GM12878 (cell line): ENCODE measurements at regions not wholly inside any gene's neighbourhood (a gene's known extent, or its start where the extent isn't known, plus 50 kb on each side); places are given as distances from the start of the nearest gene placed in this dataset.

ENCODE experiments used
- ATAC-seq: fragments of 200-7000 bp; cut with Tn5 transposase; 3 replicates; pipeline ENCODE4 v1.9.1; 2020; ENCODE audit warnings: mild to moderate bottlenecking, moderate library complexity
- BruUV-seq: library from RNA; stranded (reverse); fragments of 400-500 nt; replicated peaks from 2 replicates; lab custom pipeline; 2021; lab: Mats Ljungman, UMichigan
- CTCF ChIA-PET: fragments of 300-600 bp; sonication (Branson Sonifier 250); formaldehyde crosslinking; extraction: SDS; loops from one replicate; lab custom pipeline; 2021; ENCODE audit warnings: inconsistent platforms; lab: Yijun Ruan, JAX
- POLR2A ChIA-PET: fragments of 350-600 bp; formaldehyde crosslinking; extraction: SDS; loops from one replicate; lab custom pipeline; 2021; ENCODE audit warnings: inconsistent platforms; lab: Charles Lee
- RAD21 ChIA-PET: fragments of 300-600 bp; sonication (Branson Sonifier 250); formaldehyde crosslinking; loops from one replicate; lab custom pipeline; 2023; ENCODE audit warnings: antibody characterized with exemption; ENCODE audit not compliant: unreplicated experiment; lab: Charles Lee
- SMC1A ChIA-PET: fragments of 300-600 bp; sonication (Branson Sonifier 250); formaldehyde crosslinking; loops from one replicate; lab custom pipeline; 2023; ENCODE audit not compliant: unreplicated experiment, uncharacterized antibody; lab: Charles Lee
- DNase-seq: peaks from one replicate; pipeline ENCODE4 v3.0.0-alpha.2; 2011; ENCODE audit warnings: low read depth, low spot score
- FAIRE-seq: peaks from 3 replicates; lab custom pipeline; 2011; peaks lifted over from hg19 to GRCh38; lab: Jason Lieb, UNC
- H2AFZ ChIP-seq: 2 replicates; pipeline ENCODE4 v1.6.0; 2011; ENCODE audit warnings: low read depth, low read length, control low read depth; ENCODE audit not compliant: control insufficient read depth
- H3K27ac ChIP-seq: 2 replicates; pipeline ENCODE4 v1.5.1; 2011; ENCODE audit warnings: control low read depth; ENCODE audit not compliant: control insufficient read depth, insufficient read depth
- H3K27me3 ChIP-seq, 2 experiments: replicated peaks in 1 of 2; 2 replicates each; pipeline versions ENCODE4 v1.6.0 to v1.6.1; 2011; ENCODE audit warnings: low read length in 1 of 2; ENCODE audit not compliant: control insufficient read depth in 2 of 2, insufficient read depth in 2 of 2
- H3K36me3 ChIP-seq, 2 experiments: 2 replicates each; pipeline ENCODE4 v1.5.1; 2011; ENCODE audit warnings: low read length in 1 of 2; ENCODE audit not compliant: control insufficient read depth in 2 of 2, insufficient read depth in 2 of 2
- H3K4me1 ChIP-seq: 2 replicates; pipeline ENCODE4 v1.6.1; 2011; ENCODE audit warnings: mild to moderate bottlenecking, low read length, moderate library complexity, mixed read lengths; ENCODE audit not compliant: control insufficient read depth, insufficient read depth
- H3K4me2 ChIP-seq: 2 replicates; pipeline ENCODE4 v1.6.0; 2011; ENCODE audit warnings: control low read depth; ENCODE audit not compliant: control insufficient read depth, insufficient read depth
- H3K4me3 ChIP-seq: fragments of 200-600 bp; sonication (generic); 2 replicates; pipeline ENCODE4 v1.5.1; 2016
- H3K79me2 ChIP-seq: 2 replicates; pipeline ENCODE4 v1.6.0; 2011; ENCODE audit warnings: low read length; ENCODE audit not compliant: control insufficient read depth, insufficient read depth
- H3K9ac ChIP-seq: 2 replicates; pipeline ENCODE4 v1.8.0; 2011; ENCODE audit warnings: low read length, control low read depth, mixed read lengths; ENCODE audit not compliant: control insufficient read depth, insufficient read depth
- H3K9me3 ChIP-seq: replicated peaks from 3 replicates; pipeline ENCODE4 v1.5.1; 2011; ENCODE audit warnings: mild to moderate bottlenecking, low read length; ENCODE audit not compliant: control insufficient read depth, insufficient read depth
- H4K20me1 ChIP-seq: 2 replicates; pipeline ENCODE4 v1.6.0; 2011; ENCODE audit not compliant: control insufficient read depth, insufficient read depth
- CBX3 ChIP-seq: fragments of 200-600 bp; sonication (generic); IDR thresholded peaks from 2 replicates; pipeline ENCODE4 v1.6.1; 2016; ENCODE audit warnings: low read depth, borderline replicate concordance
- E2F8 ChIP-seq: fragments of 450-650 bp; IDR thresholded peaks from 2 replicates; pipeline ENCODE4 v1.6.1; 2018; ENCODE audit warnings: mild to moderate bottlenecking, low read depth, moderate library complexity; ENCODE audit not compliant: partially characterized antibody
- WGBS: methylation state at CpG from one replicate; pipeline ENCODE4 v1.1.6; 2016; ENCODE audit warnings: low lambda C conversion rate; ENCODE audit not compliant: insufficient replicate concordance, insufficient coverage; ENCODE audit errors: missing lambda C conversion rate; 5-methylcytosine and 5-hydroxymethylcytosine counted together
- in situ Hi-C: fragments of 300-500 bp; cut with MboI; formaldehyde crosslinking; loops from 9 replicates; pipeline ENCODE4 v1.14.3; 2018; ENCODE audit warnings: mixed read lengths
- intact Hi-C: fragments of 100-400 bp; cut with micrococcal nuclease; formaldehyde crosslinking; loops from one replicate; pipeline ENCODE4 v1.14.2; 2022; ENCODE audit not compliant: unreplicated experiment

GRCh38 chr12:20047901-20048300 is 320.4 kb upstream of the PDE3A start:
- ATAC-seq: no peak
- FAIRE-seq: no peak

More at GRCh38 chr12:20047901-20048300, 320.4 kb upstream of the PDE3A start:
- ChIA-PET SMC1A (interaction anchor here (1.1 to 1.3 kb wide), 2 partner anchors 10 to 23 kb away, joined by 3 to 4 read pairs; no protein-coding TSS in a partner anchor), RAD21 (no interaction called here), POLR2A (no interaction called here), CTCF (no interaction called here)
- no peaks in the 10 kb centered on the region for H3K4me1 ChIP-seq
- no peaks in the 10 kb centered on the region for H3K27me3 ChIP-seq
- H3K27ac ChIP-seq: no peak overlapping the region
- no peaks in the 10 kb centered on the region for H3K79me2 ChIP-seq
- no peak overlapping the region for H3K4me3 ChIP-seq
- H3K36me3 ChIP-seq: no peaks in the 10 kb centered on the region
- 36% methylated on average over 3 of the region's 3 CpGs for WGBS
- intact Hi-C loops: no loop called here
- H3K4me2 ChIP-seq: no peak overlapping the region
- no peak for DNase-seq
- H3K9me3 ChIP-seq: no peaks in the 10 kb centered on the region
- no peaks in the 10 kb centered on the region for H4K20me1 ChIP-seq
- H2AFZ ChIP-seq: no peak overlapping the region
- in situ Hi-C loops: no loop called here
- no peak overlapping the region for H3K9ac ChIP-seq
- no TSS peak for BruUV-seq
- TF ChIP-seq E2F8: no peak
- TF ChIP-seq CBX3: no peak
- TF ChIP-seq, all 136 proteins: peak for 0
